WTC11 (cell line): ENCODE measurements at regions not wholly inside any gene's neighbourhood (a gene's known extent, or its start where the extent isn't known, plus 50 kb on each side); places are given as distances from the start of the nearest gene placed in this dataset.

ENCODE experiments used
- ATAC-seq: fragments of 200-7000 bp; cut with Tn5 transposase; 2 replicates; pipeline ENCODE4 v1.10.0; 2021; ENCODE audit warnings: mild to moderate bottlenecking, moderate library complexity
- CTCF ChIA-PET: fragments of 300-600 bp; sonication (Branson Sonifier 250); formaldehyde crosslinking; loops from one replicate; lab custom pipeline; 2021; ENCODE audit warnings: antibody characterized with exemption; lab: Charles Lee
- POLR2A ChIA-PET: fragments of 350-600 bp; sonication (Branson Sonifier 250); formaldehyde crosslinking; loops from one replicate; lab custom pipeline; 2021; ENCODE audit warnings: antibody characterized with exemption; lab: Charles Lee
- DNase-seq: peaks from one replicate; pipeline ENCODE4 v3.0.0; 2021; ENCODE audit warnings: low spot score
- H3K27ac Mint-ChIP-seq: 2 replicates; pipeline ENCODE4 v1.8.0; 2021; ENCODE audit warnings: mixed read lengths
- H3K27me3 Mint-ChIP-seq: 2 replicates; pipeline ENCODE4 v1.8.0; 2021; ENCODE audit warnings: low read depth, mild to moderate bottlenecking, moderate library complexity, mixed read lengths
- H3K36me3 Mint-ChIP-seq: 2 replicates; pipeline ENCODE4 v1.8.0; 2021; ENCODE audit warnings: mixed read lengths
- H3K4me1 Mint-ChIP-seq: 2 replicates; pipeline ENCODE4 v1.8.0; 2022; ENCODE audit warnings: mixed read lengths
- H3K4me3 Mint-ChIP-seq: 2 replicates; pipeline ENCODE4 v1.8.0; 2021; ENCODE audit warnings: mild to moderate bottlenecking, moderate library complexity, mixed read lengths
- H3K9me3 Mint-ChIP-seq: 2 replicates; pipeline ENCODE4 v1.8.0; 2021; ENCODE audit warnings: mixed read lengths
- ATF2 ChIP-seq: sonication (generic); formaldehyde crosslinking; IDR thresholded peaks from 2 replicates; pipeline ENCODE4 v1.8.1; 2022; ENCODE audit warnings: low read depth, missing genetic modification reagents, borderline replicate concordance
- CBFB ChIP-seq: sonication (generic); formaldehyde crosslinking; IDR thresholded peaks from 2 replicates; pipeline ENCODE4 v1.8.1; 2022; ENCODE audit warnings: mild to moderate bottlenecking, low read depth, missing genetic modification reagents
- E2F1 ChIP-seq: sonication (generic); formaldehyde crosslinking; IDR thresholded peaks from 2 replicates; pipeline ENCODE4 v1.8.0; 2022; ENCODE audit warnings: mild to moderate bottlenecking, missing genetic modification reagents
- EMX1 ChIP-seq: fragments of 250-450 bp; sonication (Bioruptor Pico); IDR thresholded peaks from 2 replicates; pipeline ENCODE4 v1.8.0; 2021; ENCODE audit warnings: mild to moderate bottlenecking
- ESRRA ChIP-seq: sonication (generic); formaldehyde crosslinking; IDR thresholded peaks from 2 replicates; pipeline ENCODE4 v1.8.1; 2022; ENCODE audit warnings: mild to moderate bottlenecking, missing genetic modification reagents, borderline replicate concordance
- ETV6 ChIP-seq: sonication (generic); formaldehyde crosslinking; IDR thresholded peaks from 2 replicates; pipeline ENCODE4 v1.8.1; 2022; ENCODE audit warnings: mild to moderate bottlenecking, missing genetic modification reagents
- FOXP1 ChIP-seq: sonication (generic); formaldehyde crosslinking; IDR thresholded peaks from 2 replicates; pipeline ENCODE4 v1.8.0; 2022; ENCODE audit warnings: missing genetic modification reagents, mild to moderate bottlenecking, moderate library complexity, borderline replicate concordance
- JAZF1 ChIP-seq: fragments of 250-450 bp; sonication (Bioruptor Pico); IDR thresholded peaks from 2 replicates; pipeline ENCODE4 v1.9.0; 2021; ENCODE audit warnings: moderate library complexity, mild to moderate bottlenecking, inconsistent platforms
- NR3C1 ChIP-seq: sonication (generic); formaldehyde crosslinking; conservative IDR thresholded peaks from 2 replicates; pipeline ENCODE4 v1.8.1; 2023; ENCODE audit warnings: low read depth, mild to moderate bottlenecking, missing genetic modification reagents
- SMAD3 ChIP-seq: sonication (generic); formaldehyde crosslinking; IDR thresholded peaks from 2 replicates; pipeline ENCODE4 v1.8.0; 2022; ENCODE audit warnings: missing genetic modification reagents, mild to moderate bottlenecking, borderline replicate concordance
- SP1 ChIP-seq: sonication (generic); formaldehyde crosslinking; conservative IDR thresholded peaks from 2 replicates; pipeline ENCODE4 v1.8.1; 2022; ENCODE audit warnings: missing genetic modification reagents
- TEAD1 ChIP-seq: sonication (generic); formaldehyde crosslinking; IDR thresholded peaks from 2 replicates; pipeline ENCODE4 v1.8.0; 2022; ENCODE audit warnings: mild to moderate bottlenecking, missing genetic modification reagents
- USF2 ChIP-seq: sonication (generic); formaldehyde crosslinking; IDR thresholded peaks from 2 replicates; pipeline ENCODE4 v1.8.1; 2023; ENCODE audit warnings: mild to moderate bottlenecking, missing genetic modification reagents, moderate library complexity
- ZBTB43 ChIP-seq: sonication (generic); formaldehyde crosslinking; IDR thresholded peaks from 2 replicates; pipeline ENCODE4 v1.8.1; 2023; ENCODE audit warnings: mild to moderate bottlenecking, missing genetic modification reagents
- ZNF121 ChIP-seq: sonication (generic); formaldehyde crosslinking; IDR thresholded peaks from 2 replicates; pipeline ENCODE4 v1.8.0; 2023; ENCODE audit warnings: missing genetic modification reagents
- ZNF317 ChIP-seq: sonication (generic); formaldehyde crosslinking; IDR thresholded peaks from 2 replicates; pipeline ENCODE4 v1.8.1; 2023; ENCODE audit warnings: low read depth, mild to moderate bottlenecking, moderate library complexity, missing genetic modification reagents, borderline replicate concordance
- TF ChIP-seq, protein P1 (sequence below): fragments of 250-450 bp; sonication (Bioruptor Pico); IDR thresholded peaks from 2 replicates; pipeline ENCODE4 v1.9.0; 2021; ENCODE audit warnings: mild to moderate bottlenecking, borderline replicate concordance
- TF ChIP-seq, protein P2 (sequence below): sonication (generic); formaldehyde crosslinking; conservative IDR thresholded peaks from 2 replicates; pipeline ENCODE4 v1.8.1; 2022; ENCODE audit warnings: mild to moderate bottlenecking, missing genetic modification reagents
- TF ChIP-seq, protein P3 (sequence below): sonication (generic); formaldehyde crosslinking; IDR thresholded peaks from 2 replicates; pipeline ENCODE4 v1.8.1; 2023; ENCODE audit warnings: mild to moderate bottlenecking, missing genetic modification reagents, borderline replicate concordance

- ATAC-seq (no peak), DNase-seq (no peak)
- ChIA-PET POLR2A (no interaction called here), CTCF (no interaction called here)
- Mint-ChIP-seq H3K36me3 (no peaks in the 10 kb centered on the region), H3K27ac (no peak overlapping the region), H3K4me1 (no peaks in the 10 kb centered on the region), H3K9me3 (no peaks in the 10 kb centered on the region), H3K27me3 (no peaks in the 10 kb centered on the region), H3K4me3 (no peak overlapping the region)
- TF ChIP-seq ATF2 (CRISPR knock-in tag): no peak
- TF ChIP-seq USF2 (CRISPR knock-in tag): no peak
- no peak for TF ChIP-seq SP1 (CRISPR knock-in tag)
- no peak for TF ChIP-seq ZNF317 (CRISPR knock-in tag)
- TF ChIP-seq, protein P1, sequence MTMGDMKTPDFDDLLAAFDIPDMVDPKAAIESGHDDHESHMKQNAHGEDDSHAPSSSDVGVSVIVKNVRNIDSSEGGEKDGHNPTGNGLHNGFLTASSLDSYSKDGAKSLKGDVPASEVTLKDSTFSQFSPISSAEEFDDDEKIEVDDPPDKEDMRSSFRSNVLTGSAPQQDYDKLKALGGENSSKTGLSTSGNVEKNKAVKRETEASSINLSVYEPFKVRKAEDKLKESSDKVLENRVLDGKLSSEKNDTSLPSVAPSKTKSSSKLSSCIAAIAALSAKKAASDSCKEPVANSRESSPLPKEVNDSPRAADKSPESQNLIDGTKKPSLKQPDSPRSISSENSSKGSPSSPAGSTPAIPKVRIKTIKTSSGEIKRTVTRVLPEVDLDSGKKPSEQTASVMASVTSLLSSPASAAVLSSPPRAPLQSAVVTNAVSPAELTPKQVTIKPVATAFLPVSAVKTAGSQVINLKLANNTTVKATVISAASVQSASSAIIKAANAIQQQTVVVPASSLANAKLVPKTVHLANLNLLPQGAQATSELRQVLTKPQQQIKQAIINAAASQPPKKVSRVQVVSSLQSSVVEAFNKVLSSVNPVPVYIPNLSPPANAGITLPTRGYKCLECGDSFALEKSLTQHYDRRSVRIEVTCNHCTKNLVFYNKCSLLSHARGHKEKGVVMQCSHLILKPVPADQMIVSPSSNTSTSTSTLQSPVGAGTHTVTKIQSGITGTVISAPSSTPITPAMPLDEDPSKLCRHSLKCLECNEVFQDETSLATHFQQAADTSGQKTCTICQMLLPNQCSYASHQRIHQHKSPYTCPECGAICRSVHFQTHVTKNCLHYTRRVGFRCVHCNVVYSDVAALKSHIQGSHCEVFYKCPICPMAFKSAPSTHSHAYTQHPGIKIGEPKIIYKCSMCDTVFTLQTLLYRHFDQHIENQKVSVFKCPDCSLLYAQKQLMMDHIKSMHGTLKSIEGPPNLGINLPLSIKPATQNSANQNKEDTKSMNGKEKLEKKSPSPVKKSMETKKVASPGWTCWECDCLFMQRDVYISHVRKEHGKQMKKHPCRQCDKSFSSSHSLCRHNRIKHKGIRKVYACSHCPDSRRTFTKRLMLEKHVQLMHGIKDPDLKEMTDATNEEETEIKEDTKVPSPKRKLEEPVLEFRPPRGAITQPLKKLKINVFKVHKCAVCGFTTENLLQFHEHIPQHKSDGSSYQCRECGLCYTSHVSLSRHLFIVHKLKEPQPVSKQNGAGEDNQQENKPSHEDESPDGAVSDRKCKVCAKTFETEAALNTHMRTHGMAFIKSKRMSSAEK (CRISPR knock-in tag): no peak
- TF ChIP-seq EMX1 (CRISPR knock-in tag): no peak
- no peak for TF ChIP-seq SMAD3
- no peak for TF ChIP-seq TEAD1 (CRISPR knock-in tag)
- no peak for TF ChIP-seq ZNF121
- TF ChIP-seq CBFB: no peak
- no peak for TF ChIP-seq FOXP1 (CRISPR knock-in tag)
- no peak for TF ChIP-seq ZBTB43 (CRISPR knock-in tag)
- TF ChIP-seq NR3C1 (CRISPR knock-in tag): no peak
- TF ChIP-seq JAZF1: no peak
- TF ChIP-seq, protein P2, sequence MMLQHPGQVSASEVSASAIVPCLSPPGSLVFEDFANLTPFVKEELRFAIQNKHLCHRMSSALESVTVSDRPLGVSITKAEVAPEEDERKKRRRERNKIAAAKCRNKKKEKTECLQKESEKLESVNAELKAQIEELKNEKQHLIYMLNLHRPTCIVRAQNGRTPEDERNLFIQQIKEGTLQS (CRISPR knock-in tag): no peak
- no peak for TF ChIP-seq ETV6 (CRISPR knock-in tag)
- TF ChIP-seq ESRRA (CRISPR knock-in tag): no peak
- no peak for TF ChIP-seq E2F1 (CRISPR knock-in tag)
- TF ChIP-seq, protein P3, sequence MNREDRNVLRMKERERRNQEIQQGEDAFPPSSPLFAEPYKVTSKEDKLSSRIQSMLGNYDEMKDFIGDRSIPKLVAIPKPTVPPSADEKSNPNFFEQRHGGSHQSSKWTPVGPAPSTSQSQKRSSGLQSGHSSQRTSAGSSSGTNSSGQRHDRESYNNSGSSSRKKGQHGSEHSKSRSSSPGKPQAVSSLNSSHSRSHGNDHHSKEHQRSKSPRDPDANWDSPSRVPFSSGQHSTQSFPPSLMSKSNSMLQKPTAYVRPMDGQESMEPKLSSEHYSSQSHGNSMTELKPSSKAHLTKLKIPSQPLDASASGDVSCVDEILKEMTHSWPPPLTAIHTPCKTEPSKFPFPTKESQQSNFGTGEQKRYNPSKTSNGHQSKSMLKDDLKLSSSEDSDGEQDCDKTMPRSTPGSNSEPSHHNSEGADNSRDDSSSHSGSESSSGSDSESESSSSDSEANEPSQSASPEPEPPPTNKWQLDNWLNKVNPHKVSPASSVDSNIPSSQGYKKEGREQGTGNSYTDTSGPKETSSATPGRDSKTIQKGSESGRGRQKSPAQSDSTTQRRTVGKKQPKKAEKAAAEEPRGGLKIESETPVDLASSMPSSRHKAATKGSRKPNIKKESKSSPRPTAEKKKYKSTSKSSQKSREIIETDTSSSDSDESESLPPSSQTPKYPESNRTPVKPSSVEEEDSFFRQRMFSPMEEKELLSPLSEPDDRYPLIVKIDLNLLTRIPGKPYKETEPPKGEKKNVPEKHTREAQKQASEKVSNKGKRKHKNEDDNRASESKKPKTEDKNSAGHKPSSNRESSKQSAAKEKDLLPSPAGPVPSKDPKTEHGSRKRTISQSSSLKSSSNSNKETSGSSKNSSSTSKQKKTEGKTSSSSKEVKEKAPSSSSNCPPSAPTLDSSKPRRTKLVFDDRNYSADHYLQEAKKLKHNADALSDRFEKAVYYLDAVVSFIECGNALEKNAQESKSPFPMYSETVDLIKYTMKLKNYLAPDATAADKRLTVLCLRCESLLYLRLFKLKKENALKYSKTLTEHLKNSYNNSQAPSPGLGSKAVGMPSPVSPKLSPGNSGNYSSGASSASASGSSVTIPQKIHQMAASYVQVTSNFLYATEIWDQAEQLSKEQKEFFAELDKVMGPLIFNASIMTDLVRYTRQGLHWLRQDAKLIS (CRISPR knock-in tag): no peak
Observed at GRCh38 chr14:86515195-86515594, 985.3 kb downstream of the FLRT2 start.
